H9 (cell line): ENCODE measurements at regions not wholly inside any gene's neighbourhood (a gene's known extent, or its start where the extent isn't known, plus 50 kb on each side); places are given as distances from the start of the nearest gene placed in this dataset.

ENCODE experiments used
- DNase-seq: peaks from one replicate; pipeline ENCODE4 v3.0.0-alpha.2; 2017
- H2AFZ ChIP-seq: one replicate; pipeline ENCODE4 v1.6.1; 2013; ENCODE audit warnings: mild to moderate bottlenecking, low read length, control low read depth, moderate library complexity
- H2AK5ac ChIP-seq: 2 replicates; pipeline ENCODE4 v1.6.1; 2013; ENCODE audit warnings: low read length, control low read depth, mixed read lengths; ENCODE audit not compliant: insufficient read length
- H2BK120ac ChIP-seq: one replicate; pipeline ENCODE4 v1.6.1; 2013; ENCODE audit warnings: low read depth, mild to moderate bottlenecking, low read length, control low read depth, inconsistent platforms; ENCODE audit not compliant: poor library complexity, severe bottlenecking
- H2BK12ac ChIP-seq: 2 replicates; pipeline ENCODE4 v1.6.1; 2013; ENCODE audit warnings: low read length, control low read depth, mixed read lengths, low read depth; ENCODE audit not compliant: insufficient read length
- H2BK15ac ChIP-seq: 2 replicates; pipeline ENCODE4 v1.6.1; 2013; ENCODE audit warnings: low read depth, low read length, control low read depth
- H2BK20ac ChIP-seq: one replicate; pipeline ENCODE4 v1.6.1; 2013; ENCODE audit warnings: low read depth, mild to moderate bottlenecking, low read length, control low read depth, inconsistent platforms; ENCODE audit not compliant: poor library complexity, severe bottlenecking
- H2BK5ac ChIP-seq: 2 replicates; pipeline ENCODE4 v1.6.1; 2013; ENCODE audit warnings: low read length, control low read depth, mixed read lengths; ENCODE audit not compliant: insufficient read length
- H3K14ac ChIP-seq: 2 replicates; pipeline ENCODE4 v1.6.1; 2013; ENCODE audit warnings: low read length, control low read depth; ENCODE audit not compliant: insufficient read depth
- H3K18ac ChIP-seq: 2 replicates; pipeline ENCODE4 v1.6.1; 2013; ENCODE audit warnings: low read depth, mild to moderate bottlenecking, mixed read lengths, low read length, control low read depth; ENCODE audit not compliant: insufficient read length
- H3K23ac ChIP-seq: 2 replicates; pipeline ENCODE4 v1.6.1; 2013; ENCODE audit warnings: low read length, control low read depth, mixed read lengths, low read depth; ENCODE audit not compliant: insufficient read length
- H3K23me2 ChIP-seq: 2 replicates; pipeline ENCODE4 v1.6.1; 2013; ENCODE audit warnings: low read depth, mild to moderate bottlenecking, mixed read lengths, low read length, control low read depth; ENCODE audit not compliant: insufficient read length, poor library complexity, severe bottlenecking
- H3K27ac ChIP-seq: 2 replicates; pipeline ENCODE4 v1.5.1; 2013; ENCODE audit warnings: low read length, control low read depth, mixed read lengths, low read depth; ENCODE audit not compliant: insufficient read length
- H3K27me3 ChIP-seq: 2 replicates; pipeline ENCODE4 v1.6.1; 2013; ENCODE audit warnings: low read length, control low read depth, inconsistent platforms; ENCODE audit not compliant: insufficient read depth
- H3K4ac ChIP-seq: 2 replicates; pipeline ENCODE4 v1.6.1; 2013; ENCODE audit warnings: low read depth, mild to moderate bottlenecking, control low read depth, inconsistent platforms, low read length, moderate library complexity
- H3K4me1 ChIP-seq: 2 replicates; pipeline ENCODE4 v1.6.1; 2013; ENCODE audit warnings: low read length, control low read depth, inconsistent platforms; ENCODE audit not compliant: insufficient read depth
- H3K4me2 ChIP-seq: 2 replicates; pipeline ENCODE4 v1.6.1; 2013; ENCODE audit warnings: low read length, control low read depth, mixed read lengths; ENCODE audit not compliant: insufficient read length, insufficient read depth
- H3K56ac ChIP-seq: 2 replicates; pipeline ENCODE4 v1.6.1; 2013; ENCODE audit warnings: low read depth, mild to moderate bottlenecking, mixed read lengths, low read length, control low read depth; ENCODE audit not compliant: insufficient read length
- H3K79me1 ChIP-seq: 2 replicates; pipeline ENCODE4 v1.6.1; 2013; ENCODE audit warnings: low read depth, mild to moderate bottlenecking, moderate library complexity, low read length, control low read depth, inconsistent platforms; ENCODE audit not compliant: insufficient read depth, poor library complexity, severe bottlenecking
- H3K79me2 ChIP-seq: 2 replicates; pipeline ENCODE4 v1.6.1; 2013; ENCODE audit warnings: low read length, control low read depth, inconsistent platforms; ENCODE audit not compliant: insufficient read depth
- H3K9ac ChIP-seq: 2 replicates; pipeline ENCODE4 v1.6.1; 2013; ENCODE audit warnings: low read length, control low read depth, mixed read lengths; ENCODE audit not compliant: insufficient read length; ENCODE audit errors: extremely low read depth
- H3K9me3 ChIP-seq: one replicate; pipeline ENCODE4 v1.6.1; 2013; ENCODE audit warnings: low read depth, low read length, inconsistent platforms; ENCODE audit not compliant: control insufficient read depth
- H3T11ph ChIP-seq: one replicate; pipeline ENCODE4 v1.6.1; 2013; ENCODE audit warnings: mild to moderate bottlenecking, low read length, control low read depth, inconsistent platforms
- H4K20me1 ChIP-seq: one replicate; pipeline ENCODE4 v1.6.1; 2013; ENCODE audit not compliant: control insufficient read depth, insufficient read length, insufficient read depth
- H4K5ac ChIP-seq: 2 replicates; pipeline ENCODE4 v1.6.1; 2013; ENCODE audit warnings: low read depth, mild to moderate bottlenecking, mixed read lengths, low read length, control low read depth; ENCODE audit not compliant: insufficient read length
- H4K8ac ChIP-seq: replicated peaks from 2 replicates; pipeline ENCODE4 v1.6.1; 2013; ENCODE audit warnings: low read length, control low read depth, mixed read lengths, low read depth; ENCODE audit not compliant: insufficient read length
- H4K91ac ChIP-seq: 2 replicates; pipeline ENCODE4 v1.6.1; 2013; ENCODE audit warnings: low read depth, mild to moderate bottlenecking, moderate library complexity, mixed read lengths, low read length, control low read depth; ENCODE audit not compliant: insufficient read length
- H3K27ac Mint-ChIP-seq, 3 experiments: 2 replicates in 2 of 3; 3 replicates in 1 of 3; pipeline ENCODE4 v1.8.0; 2020 to 2021; ENCODE audit warnings: mixed read lengths in 3 of 3, mild to moderate bottlenecking in 1 of 3, moderate library complexity in 1 of 3
- H3K27me3 Mint-ChIP-seq: 2 replicates; pipeline ENCODE4 v1.8.0; 2021; ENCODE audit warnings: low read depth, mild to moderate bottlenecking, moderate library complexity, mixed read lengths
- H3K36me3 Mint-ChIP-seq, 3 experiments: 2 replicates in 2 of 3; 3 replicates in 1 of 3; pipeline ENCODE4 v1.8.0; 2020 to 2021; ENCODE audit warnings: low read depth in 3 of 3, mixed read lengths in 3 of 3; ENCODE audit not compliant: insufficient read depth in 1 of 3
- H3K4me1 Mint-ChIP-seq, 2 experiments: 2 replicates each; pipeline ENCODE4 v1.8.0; 2020; ENCODE audit warnings: mixed read lengths in 2 of 2
- H3K4me3 Mint-ChIP-seq, 2 experiments: 2 replicates in 1 of 2; 3 replicates in 1 of 2; pipeline ENCODE4 v1.8.0; 2020 to 2021; ENCODE audit warnings: mild to moderate bottlenecking in 2 of 2, mixed read lengths in 2 of 2, moderate library complexity in 1 of 2
- H3K9me3 Mint-ChIP-seq, 2 experiments: 2 replicates in 1 of 2; 3 replicates in 1 of 2; pipeline ENCODE4 v1.8.0; 2020; ENCODE audit warnings: mild to moderate bottlenecking in 2 of 2, mixed read lengths in 2 of 2, moderate library complexity in 1 of 2
- CTCF ChIP-seq: fragments of 200-600 bp; sonication (generic); conservative IDR thresholded peaks from 3 replicates; pipeline ENCODE4 v1.8.0; 2021; ENCODE audit warnings: antibody characterized with exemption, mild to moderate bottlenecking
- WGBS: extraction: QIAGEN DNeasy Blood & Tissue Kit; methylation state at CpG from one replicate; pipeline ENCODE4 v1.1.7; 2013; ENCODE audit warnings: missing lambda C conversion rate, low lambda C conversion rate, mixed read lengths; ENCODE audit not compliant: insufficient read length; ENCODE audit errors: extremely low coverage; 5-methylcytosine and 5-hydroxymethylcytosine counted together

- no peak overlapping the region for H3K18ac ChIP-seq
- H4K20me1 ChIP-seq, result no peaks in the 10 kb centered on the region
- H2BK12ac ChIP-seq, result no peak overlapping the region
- H3K56ac ChIP-seq, result no peak overlapping the region
- H3K4me1 ChIP-seq, result no peaks in the 10 kb centered on the region
- no peak overlapping the region for H3K9ac ChIP-seq
- no peaks in the 10 kb centered on the region for H3K4me1 Mint-ChIP-seq
- H3K4me3 Mint-ChIP-seq, result no peak overlapping the region
- no peak overlapping the region for H3K4me2 ChIP-seq
- TF ChIP-seq CTCF, result no peak
- no peak overlapping the region for H2BK120ac ChIP-seq
- no peaks in the 10 kb centered on the region; the same call in 1 of the 2 replicates for H3K27me3 ChIP-seq
- no peak overlapping the region for H2AFZ ChIP-seq
- no peaks in the 10 kb centered on the region for H3K36me3 Mint-ChIP-seq
- H4K8ac ChIP-seq, result no peak overlapping the region
- H4K5ac ChIP-seq, result no peak overlapping the region
- no peaks in the 10 kb centered on the region for H3K79me2 ChIP-seq
- H2BK20ac ChIP-seq, result no peak overlapping the region
- peaks cover 5 to 7% of the 10 kb centered on the region in 2 experiments; a peak in 3 of 5 replicates for H3K9me3 Mint-ChIP-seq
- no peak overlapping the region for H2BK15ac ChIP-seq
- H3K9me3 ChIP-seq, result no peaks in the 10 kb centered on the region
- no CpG with 5 or more reads among the region's 2 CpGs for WGBS
- H3K27ac ChIP-seq, result no peak overlapping the region
- H3K4ac ChIP-seq, result no peak overlapping the region
- H3K14ac ChIP-seq, result no peak overlapping the region; the same call in 1 of the 2 replicates
- no peaks in the 10 kb centered on the region for H3K23me2 ChIP-seq
- H3K23ac ChIP-seq, result no peak overlapping the region
- no peaks in the 10 kb centered on the region for H3K79me1 ChIP-seq
- H2BK5ac ChIP-seq, result no peak overlapping the region
- peak overlapping the region; percentile 51 for H4K91ac ChIP-seq
- H3K27ac Mint-ChIP-seq, result no peak overlapping the region
- no peak overlapping the region for H3T11ph ChIP-seq
- no peak for DNase-seq
- H3K27me3 Mint-ChIP-seq, result no peaks in the 10 kb centered on the region; the same call in none of the 2 replicates
- H2AK5ac ChIP-seq, result no peak overlapping the region
Observed at GRCh38 chr14:44866322-44866721, 95.4 kb downstream of the KLHL28 start.
